HL-60 (cell line): ENCODE measurements at regions not wholly inside any gene's neighbourhood (a gene's known extent, or its start where the extent isn't known, plus 50 kb on each side); places are given as distances from the start of the nearest gene placed in this dataset.

ENCODE experiments used
- POLR2AphosphoS5 ChIP-seq: IDR thresholded peaks from 2 replicates; pipeline ENCODE4 v1.6.1; 2012; ENCODE audit warnings: low read depth
- TF ChIP-seq, protein P1 (sequence below): IDR thresholded peaks from one replicate; pipeline ENCODE4 v1.5.1; 2011; ENCODE audit warnings: low read length, control low read depth, inconsistent platforms; ENCODE audit not compliant: insufficient read depth
- TF ChIP-seq, protein P2 (sequence below): IDR thresholded peaks from 2 replicates; pipeline ENCODE4 v1.6.1; 2012; ENCODE audit warnings: low read depth; ENCODE audit not compliant: insufficient replicate concordance

DNA sequence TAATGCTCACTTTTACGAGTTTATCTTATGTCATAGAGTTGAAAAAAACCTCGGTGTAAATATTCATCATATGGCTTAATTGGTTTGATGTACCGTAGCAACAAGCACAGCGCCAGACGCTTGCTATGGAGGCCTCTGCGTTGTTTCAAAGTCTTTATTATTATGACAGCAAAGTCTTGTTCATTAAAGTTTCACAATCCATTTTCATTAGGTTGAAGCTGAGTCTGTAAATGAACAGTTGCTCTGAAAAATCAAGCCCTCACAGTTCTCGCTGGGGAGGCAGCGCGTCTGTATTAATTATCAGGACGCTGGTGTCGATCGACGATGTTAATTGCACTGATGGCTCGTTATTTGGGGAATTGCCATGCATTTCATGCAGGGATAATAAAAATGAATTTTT lies 185.6 kb downstream of the INSC start:
- TF ChIP-seq, protein P1, sequence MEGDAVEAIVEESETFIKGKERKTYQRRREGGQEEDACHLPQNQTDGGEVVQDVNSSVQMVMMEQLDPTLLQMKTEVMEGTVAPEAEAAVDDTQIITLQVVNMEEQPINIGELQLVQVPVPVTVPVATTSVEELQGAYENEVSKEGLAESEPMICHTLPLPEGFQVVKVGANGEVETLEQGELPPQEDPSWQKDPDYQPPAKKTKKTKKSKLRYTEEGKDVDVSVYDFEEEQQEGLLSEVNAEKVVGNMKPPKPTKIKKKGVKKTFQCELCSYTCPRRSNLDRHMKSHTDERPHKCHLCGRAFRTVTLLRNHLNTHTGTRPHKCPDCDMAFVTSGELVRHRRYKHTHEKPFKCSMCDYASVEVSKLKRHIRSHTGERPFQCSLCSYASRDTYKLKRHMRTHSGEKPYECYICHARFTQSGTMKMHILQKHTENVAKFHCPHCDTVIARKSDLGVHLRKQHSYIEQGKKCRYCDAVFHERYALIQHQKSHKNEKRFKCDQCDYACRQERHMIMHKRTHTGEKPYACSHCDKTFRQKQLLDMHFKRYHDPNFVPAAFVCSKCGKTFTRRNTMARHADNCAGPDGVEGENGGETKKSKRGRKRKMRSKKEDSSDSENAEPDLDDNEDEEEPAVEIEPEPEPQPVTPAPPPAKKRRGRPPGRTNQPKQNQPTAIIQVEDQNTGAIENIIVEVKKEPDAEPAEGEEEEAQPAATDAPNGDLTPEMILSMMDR = no peak
- TF ChIP-seq, protein P2, sequence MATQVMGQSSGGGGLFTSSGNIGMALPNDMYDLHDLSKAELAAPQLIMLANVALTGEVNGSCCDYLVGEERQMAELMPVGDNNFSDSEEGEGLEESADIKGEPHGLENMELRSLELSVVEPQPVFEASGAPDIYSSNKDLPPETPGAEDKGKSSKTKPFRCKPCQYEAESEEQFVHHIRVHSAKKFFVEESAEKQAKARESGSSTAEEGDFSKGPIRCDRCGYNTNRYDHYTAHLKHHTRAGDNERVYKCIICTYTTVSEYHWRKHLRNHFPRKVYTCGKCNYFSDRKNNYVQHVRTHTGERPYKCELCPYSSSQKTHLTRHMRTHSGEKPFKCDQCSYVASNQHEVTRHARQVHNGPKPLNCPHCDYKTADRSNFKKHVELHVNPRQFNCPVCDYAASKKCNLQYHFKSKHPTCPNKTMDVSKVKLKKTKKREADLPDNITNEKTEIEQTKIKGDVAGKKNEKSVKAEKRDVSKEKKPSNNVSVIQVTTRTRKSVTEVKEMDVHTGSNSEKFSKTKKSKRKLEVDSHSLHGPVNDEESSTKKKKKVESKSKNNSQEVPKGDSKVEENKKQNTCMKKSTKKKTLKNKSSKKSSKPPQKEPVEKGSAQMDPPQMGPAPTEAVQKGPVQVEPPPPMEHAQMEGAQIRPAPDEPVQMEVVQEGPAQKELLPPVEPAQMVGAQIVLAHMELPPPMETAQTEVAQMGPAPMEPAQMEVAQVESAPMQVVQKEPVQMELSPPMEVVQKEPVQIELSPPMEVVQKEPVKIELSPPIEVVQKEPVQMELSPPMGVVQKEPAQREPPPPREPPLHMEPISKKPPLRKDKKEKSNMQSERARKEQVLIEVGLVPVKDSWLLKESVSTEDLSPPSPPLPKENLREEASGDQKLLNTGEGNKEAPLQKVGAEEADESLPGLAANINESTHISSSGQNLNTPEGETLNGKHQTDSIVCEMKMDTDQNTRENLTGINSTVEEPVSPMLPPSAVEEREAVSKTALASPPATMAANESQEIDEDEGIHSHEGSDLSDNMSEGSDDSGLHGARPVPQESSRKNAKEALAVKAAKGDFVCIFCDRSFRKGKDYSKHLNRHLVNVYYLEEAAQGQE = no peak
- TF ChIP-seq POLR2AphosphoS5 = no peak
